Spleen (tissue), 11 donors: ENCODE measurements at regions not wholly inside any gene's neighbourhood (a gene's known extent, or its start where the extent isn't known, plus 50 kb on each side); places are given as distances from the start of the nearest gene placed in this dataset.
"Not testable (repeated sequence)": the region's sequence is repeated elsewhere in the genome, so short reads cannot be mapped to it uniquely, and the experiment has no call there.

ENCODE experiments used
- DNase-seq: peaks from one replicate; pipeline ENCODE4 v3.0.0-alpha.2; 2020
- H3K27ac ChIP-seq, 8 donors: fragments of 200-600 bp; sonication (generic) in 7 of 8; 1 replicate in 4 of 8; 2 replicates in 4 of 8; pipeline versions ENCODE4 v1.5.0 to v1.8.0; 2016 to 2021; ENCODE audit warnings: inconsistent platforms in 4 of 8, mild to moderate bottlenecking in 4 of 8, moderate library complexity in 1 of 8
- H3K27me3 ChIP-seq, 7 donors: fragments of 200-600 bp; sonication (generic) in 6 of 7; replicated peaks in 1 of 7; 1 replicate in 4 of 7; 2 replicates in 3 of 7; pipeline versions ENCODE4 v1.5.0 to v1.8.0; 2016 to 2021; ENCODE audit warnings: inconsistent platforms in 3 of 7, mild to moderate bottlenecking in 1 of 7
- H3K36me3 ChIP-seq, 6 donors: fragments of 200-600 bp; sonication (generic) in 5 of 6; 1 replicate in 4 of 6; 2 replicates in 2 of 6; pipeline versions ENCODE4 v1.5.0 to v1.8.0; 2016 to 2021; ENCODE audit warnings: inconsistent platforms in 2 of 6
- H3K4me1 ChIP-seq, 6 donors: fragments of 200-600 bp; sonication (generic) in 5 of 6; 1 replicate in 3 of 6; 2 replicates in 3 of 6; pipeline versions ENCODE4 v1.5.0 to v1.8.0; 2016 to 2021; ENCODE audit warnings: inconsistent platforms in 3 of 6
- H3K4me3 ChIP-seq, 8 donors: fragments of 200-600 bp; sonication (generic) in 7 of 8; 1 replicate in 4 of 8; 2 replicates in 4 of 8; pipeline versions ENCODE4 v1.5.0 to v1.8.0; 2016 to 2021; ENCODE audit warnings: inconsistent platforms in 4 of 8, mild to moderate bottlenecking in 4 of 8, moderate library complexity in 2 of 8
- H3K9me3 ChIP-seq, 8 donors: fragments of 200-600 bp; sonication (generic) in 7 of 8; 1 replicate in 4 of 8; 2 replicates in 4 of 8; pipeline versions ENCODE4 v1.5.0 to v1.8.0; 2016 to 2021; ENCODE audit warnings: inconsistent platforms in 4 of 8
- POLR2A ChIP-seq, 3 donors: fragments of 450-650 bp; IDR thresholded peaks; one replicate each; pipeline ENCODE4 v1.5.1; 2017; ENCODE audit warnings: antibody characterized with exemption in 3 of 3, mild to moderate bottlenecking in 1 of 3
- POLR2AphosphoS5 ChIP-seq, 3 donors: sonication (generic); formaldehyde crosslinking; IDR thresholded peaks; one replicate each; pipeline ENCODE4 v1.5.1; 2017; ENCODE audit warnings: antibody characterized with exemption in 3 of 3
- WGBS, 5 donors: extraction: QIAGEN DNeasy Blood & Tissue Kit in 3 of 5; methylation state at CpG; one replicate each; pipeline versions ENCODE4 v1.1.5 to v1.1.7; 2013 to 2018; 5-methylcytosine and 5-hydroxymethylcytosine counted together
- intact Hi-C: fragments of 100-400 bp; cut with DNase I; formaldehyde crosslinking; loops from one replicate; pipeline ENCODE4 v1.15.0; 2023; ENCODE audit warnings: low total_unique reads
- TF ChIP-seq, protein P1 (sequence below), 11 experiments: fragments of 200-600 bp in 7 of 11; fragments of 450-650 bp in 4 of 11; sonication (generic) in 4 of 11; IDR thresholded peaks in 8 of 11; conservative IDR thresholded peaks in 3 of 11; 1 replicate in 7 of 11; 2 replicates in 4 of 11; pipeline versions ENCODE4 v1.4.0 to v1.8.0; 2016 to 2021; ENCODE audit warnings: antibody characterized with exemption in 11 of 11, inconsistent platforms in 4 of 11, mild to moderate bottlenecking in 1 of 11
- donor health status: healthy with polysubstance abuse.
- donor health status: DM: no; HTN: no; CAD: no; lungs with moderate emphysema.
- donor health status: DM: no; HTN: no; CAD: no.
- donor health status: Bipolar disorder and iron deficiency.
- donor health status: healthy.
- donor health status: DM: no; HTN: no; CAD: no.
- donor health status: DM: yes; HTN: yes; CAD: no.

DNA sequence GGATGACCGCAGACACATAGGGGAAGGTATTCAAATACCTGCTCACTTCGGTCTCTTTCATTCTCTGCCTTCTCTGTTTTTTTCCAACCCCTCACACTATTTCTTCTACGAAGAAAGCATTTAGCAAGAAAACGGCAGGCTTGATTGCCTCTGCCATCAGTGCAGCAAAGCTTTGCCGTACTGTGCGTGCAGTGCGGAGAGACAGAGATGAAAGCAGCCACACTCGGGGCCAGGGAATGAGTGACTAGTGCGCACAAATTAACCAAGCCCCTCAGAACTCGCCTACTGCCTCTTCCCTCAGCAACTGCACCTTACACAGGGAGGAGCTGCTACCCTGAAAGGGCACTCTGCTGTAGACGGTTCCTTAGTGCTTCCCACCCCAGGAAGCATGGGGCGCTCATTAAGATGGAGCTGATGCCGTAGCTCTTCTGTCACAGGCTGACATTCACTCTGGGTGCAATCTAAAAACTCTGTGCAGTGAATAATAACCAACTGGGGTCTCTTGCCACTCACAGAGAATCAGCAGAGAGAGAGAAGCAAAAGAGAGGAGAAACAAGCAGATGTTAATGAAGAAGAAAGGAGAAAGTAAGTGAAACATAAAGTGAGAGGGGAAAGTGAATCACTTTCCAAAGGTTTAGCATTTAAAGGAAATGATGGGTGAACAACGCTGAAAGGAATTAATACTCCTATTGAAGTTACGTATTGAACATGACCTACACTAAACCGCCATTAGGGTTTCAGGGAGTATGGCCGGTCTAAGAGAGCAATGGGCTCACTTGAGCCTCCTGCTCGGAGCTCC is 69.4 kb downstream of the GRIN2B start:
- Histone ChIP-seq H3K4me3 (no peak overlapping the region), H3K27ac (no peak overlapping the region), H3K27me3 (peaks cover 0 to 6% (median 0%) of the 10 kb centered on the region in 7 donors), H3K9me3 (no peaks in the 10 kb centered on the region), H3K36me3 (no peaks in the 10 kb centered on the region), H3K4me1 (no peaks in the 10 kb centered on the region)
- intact Hi-C loops: no loop called here
- TF ChIP-seq POLR2AphosphoS5 (IDR thresholded peaks at IDR 0.05) (no peak), POLR2A (IDR thresholded peaks at IDR 0.05) (no peak)
- TF ChIP-seq, protein P1, sequence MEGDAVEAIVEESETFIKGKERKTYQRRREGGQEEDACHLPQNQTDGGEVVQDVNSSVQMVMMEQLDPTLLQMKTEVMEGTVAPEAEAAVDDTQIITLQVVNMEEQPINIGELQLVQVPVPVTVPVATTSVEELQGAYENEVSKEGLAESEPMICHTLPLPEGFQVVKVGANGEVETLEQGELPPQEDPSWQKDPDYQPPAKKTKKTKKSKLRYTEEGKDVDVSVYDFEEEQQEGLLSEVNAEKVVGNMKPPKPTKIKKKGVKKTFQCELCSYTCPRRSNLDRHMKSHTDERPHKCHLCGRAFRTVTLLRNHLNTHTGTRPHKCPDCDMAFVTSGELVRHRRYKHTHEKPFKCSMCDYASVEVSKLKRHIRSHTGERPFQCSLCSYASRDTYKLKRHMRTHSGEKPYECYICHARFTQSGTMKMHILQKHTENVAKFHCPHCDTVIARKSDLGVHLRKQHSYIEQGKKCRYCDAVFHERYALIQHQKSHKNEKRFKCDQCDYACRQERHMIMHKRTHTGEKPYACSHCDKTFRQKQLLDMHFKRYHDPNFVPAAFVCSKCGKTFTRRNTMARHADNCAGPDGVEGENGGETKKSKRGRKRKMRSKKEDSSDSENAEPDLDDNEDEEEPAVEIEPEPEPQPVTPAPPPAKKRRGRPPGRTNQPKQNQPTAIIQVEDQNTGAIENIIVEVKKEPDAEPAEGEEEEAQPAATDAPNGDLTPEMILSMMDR (IDR thresholded peaks at IDR 0.05 in 8 of 11, conservative IDR thresholded peaks at IDR 0.05 in 3 of 11): no peak
- DNase-seq: no peak
- WGBS, 5 donors: 84 to 92% (median 87%) methylated on average over 18 of the region's 18 CpGs

DNA sequence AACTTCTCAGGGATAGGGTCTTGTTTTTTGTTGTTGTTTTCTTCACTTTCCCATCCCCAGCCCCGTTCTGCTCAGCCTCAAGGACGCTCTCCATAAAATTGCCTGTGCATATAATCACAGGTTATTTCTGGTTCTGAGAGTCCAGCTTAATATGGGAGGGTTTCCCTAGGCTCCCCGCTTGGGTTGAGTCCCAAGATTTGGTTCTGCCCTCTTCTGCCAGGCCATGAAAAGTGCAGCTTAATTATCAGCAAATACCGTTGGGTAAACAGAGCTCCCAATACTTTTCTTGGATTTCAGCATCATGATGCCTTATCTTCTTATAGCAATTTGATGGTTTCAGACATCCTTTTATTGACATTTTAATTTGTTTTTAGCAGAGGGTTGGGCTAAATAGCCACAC is 75.6 kb downstream of the GRIN2B start:
- Histone ChIP-seq H3K4me1 (no peaks in the 10 kb centered on the region), H3K27ac (no peak overlapping the region), H3K27me3 (no peaks in the 10 kb centered on the region), H3K9me3 (peaks cover 0 to 12% (median 0%) of the 10 kb centered on the region in 8 donors), H3K4me3 (no peak overlapping the region), H3K36me3 (no peaks in the 10 kb centered on the region)
- intact Hi-C loops: no loop called here
- TF ChIP-seq POLR2AphosphoS5 (IDR thresholded peaks at IDR 0.05) (no peak), POLR2A (IDR thresholded peaks at IDR 0.05) (no peak)
- TF ChIP-seq, protein P1 (IDR thresholded peaks at IDR 0.05 in 8 of 11, conservative IDR thresholded peaks at IDR 0.05 in 3 of 11): no peak
- DNase-seq: no peak
- WGBS, 5 donors: 77 to 80% (median 79%) methylated on average over 4 of the region's 4 CpGs

GRCh38 chr12:13900718-13901117 is 80.7 kb downstream of the GRIN2B start:
- WGBS, 5 donors: 77 to 89% (median 85%) methylated on average over 3 of the region's 3 CpGs
- Histone ChIP-seq H3K9me3 (peaks cover 0 to 10% (median 0%) of the 10 kb centered on the region in 8 donors), H3K36me3 (no peaks in the 10 kb centered on the region), H3K4me1 (no peaks in the 10 kb centered on the region), H3K27me3 (no peaks in the 10 kb centered on the region), H3K4me3 (no peak overlapping the region), H3K27ac (no peak overlapping the region)
- TF ChIP-seq POLR2AphosphoS5 (IDR thresholded peaks at IDR 0.05) (no peak), POLR2A (IDR thresholded peaks at IDR 0.05) (no peak)
- TF ChIP-seq, protein P1 (IDR thresholded peaks at IDR 0.05 in 8 of 11, conservative IDR thresholded peaks at IDR 0.05 in 3 of 11): no peak
- intact Hi-C loops: no loop called here
- no peak for DNase-seq

- intact Hi-C loops, DNase-seq, H3K4me3 ChIP-seq, H3K9me3 ChIP-seq, H3K36me3 ChIP-seq, H3K4me1 ChIP-seq, H3K27ac ChIP-seq, H3K27me3 ChIP-seq: not testable (repeated sequence)
- WGBS, 5 donors: 70 to 82% (median 73%) methylated on average over 5 of the region's 5 CpGs
These were observed 83.0 kb downstream of the GRIN2B start for GRCh38 chr12:13898387-13898786.
